GM23338 (cell line): ENCODE measurements at regions not wholly inside any gene's neighbourhood (a gene's known extent, or its start where the extent isn't known, plus 50 kb on each side); places are given as distances from the start of the nearest gene placed in this dataset.

Source experiments
- ATAC-seq: fragments of 200-7000 bp; cut with Tn5 transposase; 3 replicates; pipeline ENCODE4 v1.9.1; 2020
- DNase-seq: peaks from one replicate; pipeline ENCODE4 v3.0.0-alpha.2; 2015; ENCODE audit warnings: low spot score
- H2AFZ ChIP-seq: fragments of 200-600 bp; sonication (generic); 2 replicates; pipeline ENCODE4 v1.8.0; 2016; ENCODE audit warnings: antibody characterized with exemption, mild to moderate bottlenecking, moderate library complexity
- H3F3A ChIP-seq: fragments of 200-600 bp; sonication (generic); replicated peaks from 2 replicates; pipeline ENCODE4 v1.8.0; 2017; ENCODE audit warnings: antibody characterized with exemption, mixed run types, low read depth
- H3K27ac ChIP-seq: fragments of 200-600 bp; sonication (generic); 2 replicates; pipeline ENCODE4 v1.6.1; 2016; ENCODE audit warnings: low read depth
- H3K27me3 ChIP-seq: fragments of 200-600 bp; sonication (generic); 2 replicates; pipeline ENCODE4 v1.8.0; 2016; ENCODE audit warnings: mild to moderate bottlenecking, mixed run types, moderate library complexity; ENCODE audit not compliant: insufficient read depth
- H3K36me3 ChIP-seq: fragments of 200-600 bp; sonication (generic); 2 replicates; pipeline ENCODE4 v1.8.0; 2016; ENCODE audit warnings: mild to moderate bottlenecking; ENCODE audit not compliant: insufficient read depth
- H3K4me1 ChIP-seq: fragments of 200-600 bp; sonication (generic); 2 replicates; pipeline ENCODE4 v1.8.0; 2016; ENCODE audit warnings: mild to moderate bottlenecking, moderate library complexity; ENCODE audit not compliant: insufficient read depth
- H3K4me2 ChIP-seq: fragments of 200-600 bp; sonication (generic); 2 replicates; pipeline ENCODE4 v1.7.1; 2017; ENCODE audit warnings: mixed run types
- H3K4me3 ChIP-seq: fragments of 200-600 bp; sonication (generic); 2 replicates; pipeline ENCODE4 v1.6.1; 2016; ENCODE audit warnings: mixed run types
- H3K79me2 ChIP-seq: fragments of 200-600 bp; sonication (generic); replicated peaks from 2 replicates; pipeline ENCODE4 v1.8.0; 2017; ENCODE audit warnings: mild to moderate bottlenecking; ENCODE audit not compliant: insufficient read depth
- H3K9me2 ChIP-seq: fragments of 200-600 bp; sonication (generic); 2 replicates; pipeline ENCODE4 v1.8.0; 2017; ENCODE audit not compliant: insufficient read depth
- H4K20me1 ChIP-seq: fragments of 200-600 bp; sonication (generic); replicated peaks from 2 replicates; pipeline ENCODE4 v1.8.0; 2017; ENCODE audit warnings: mild to moderate bottlenecking; ENCODE audit not compliant: insufficient read depth
- H3K27ac Mint-ChIP-seq: 2 replicates; pipeline ENCODE4 v1.8.0; 2020; ENCODE audit warnings: inconsistent platforms, mild to moderate bottlenecking, moderate library complexity, mixed read lengths
- H3K27me3 Mint-ChIP-seq: 3 replicates; pipeline ENCODE4 v1.8.0; 2022; ENCODE audit warnings: low read depth, mild to moderate bottlenecking, moderate library complexity, mixed read lengths, inconsistent platforms; ENCODE audit not compliant: insufficient read depth, poor library complexity
- H3K36me3 Mint-ChIP-seq: 3 replicates; pipeline ENCODE4 v1.8.0; 2021; ENCODE audit warnings: low read depth, mild to moderate bottlenecking, inconsistent platforms, moderate library complexity, mixed read lengths
- H3K4me1 Mint-ChIP-seq: 3 replicates; pipeline ENCODE4 v1.8.0; 2020; ENCODE audit warnings: mild to moderate bottlenecking, inconsistent platforms, mixed read lengths
- H3K4me3 Mint-ChIP-seq: 3 replicates; pipeline ENCODE4 v1.8.0; 2021; ENCODE audit warnings: moderate library complexity, mild to moderate bottlenecking, inconsistent platforms, mixed read lengths
- H3K9me3 Mint-ChIP-seq: 3 replicates; pipeline ENCODE4 v1.8.0; 2020; ENCODE audit warnings: moderate library complexity, mild to moderate bottlenecking, inconsistent platforms, mixed read lengths
- CREB1 ChIP-seq: fragments of 250-450 bp; sonication (Bioruptor Pico); IDR thresholded peaks from 2 replicates; pipeline ENCODE4 v1.5.0; 2020; ENCODE audit warnings: low read depth, mild to moderate bottlenecking, moderate library complexity
- ETS1 ChIP-seq: IDR thresholded peaks from 2 replicates; pipeline ENCODE4 v1.6.1; 2016; ENCODE audit warnings: antibody characterized with exemption
- EZH2 ChIP-seq: fragments of 200-600 bp; sonication (generic); IDR thresholded peaks from one replicate; pipeline ENCODE4 v1.8.0; 2017; ENCODE audit warnings: antibody characterized with exemption, mild to moderate bottlenecking, low read depth; ENCODE audit not compliant: unreplicated experiment
- EZH2phosphoT487 ChIP-seq: fragments of 200-600 bp; sonication (generic); IDR thresholded peaks from one replicate; pipeline ENCODE4 v1.8.1; 2018; ENCODE audit warnings: antibody characterized with exemption; ENCODE audit not compliant: unreplicated experiment
- JUNB ChIP-seq: IDR thresholded peaks from one replicate; pipeline ENCODE4 v1.6.1; 2016; ENCODE audit warnings: antibody characterized with exemption; ENCODE audit not compliant: unreplicated experiment
- NANOG ChIP-seq: IDR thresholded peaks from 2 replicates; pipeline ENCODE4 v1.6.1; 2016; ENCODE audit warnings: antibody characterized with exemption, borderline replicate concordance
- POLR2AphosphoS5 ChIP-seq: IDR thresholded peaks from 2 replicates; pipeline ENCODE4 v1.6.1; 2016; ENCODE audit warnings: antibody characterized with exemption, low read depth
- STAT1 ChIP-seq: IDR thresholded peaks from one replicate; pipeline ENCODE4 v1.6.1; 2016; ENCODE audit warnings: antibody characterized with exemption; ENCODE audit not compliant: unreplicated experiment
- ZNF114 ChIP-seq: fragments of 250-450 bp; sonication (Bioruptor Pico); IDR thresholded peaks from 2 replicates; pipeline ENCODE4 v1.5.0; 2020; ENCODE audit warnings: mild to moderate bottlenecking, moderate library complexity
- ZNF331 ChIP-seq: fragments of 250-450 bp; sonication (Bioruptor Pico); IDR thresholded peaks from 2 replicates; pipeline ENCODE4 v1.5.0; 2020; ENCODE audit warnings: low read depth, mild to moderate bottlenecking, moderate library complexity
- ZNF462 ChIP-seq: fragments of 250-450 bp; sonication (Bioruptor Pico); IDR thresholded peaks from 2 replicates; pipeline ENCODE4 v1.5.0; 2020; ENCODE audit warnings: mild to moderate bottlenecking, moderate library complexity
- TF ChIP-seq, protein P1 (sequence below): IDR thresholded peaks from one replicate; pipeline ENCODE4 v1.6.1; 2018; ENCODE audit warnings: antibody characterized with exemption; ENCODE audit not compliant: unreplicated experiment
- TF ChIP-seq, protein P2 (sequence below), 2 experiments: fragments of 200-600 bp in 1 of 2; sonication (generic) in 1 of 2; conservative IDR thresholded peaks; 2 replicates each; pipeline versions ENCODE4 v1.5.1 to v1.6.1; 2016 to 2017; ENCODE audit warnings: antibody characterized with exemption in 2 of 2, low read depth in 2 of 2, mild to moderate bottlenecking in 2 of 2, moderate library complexity in 1 of 2

DNA sequence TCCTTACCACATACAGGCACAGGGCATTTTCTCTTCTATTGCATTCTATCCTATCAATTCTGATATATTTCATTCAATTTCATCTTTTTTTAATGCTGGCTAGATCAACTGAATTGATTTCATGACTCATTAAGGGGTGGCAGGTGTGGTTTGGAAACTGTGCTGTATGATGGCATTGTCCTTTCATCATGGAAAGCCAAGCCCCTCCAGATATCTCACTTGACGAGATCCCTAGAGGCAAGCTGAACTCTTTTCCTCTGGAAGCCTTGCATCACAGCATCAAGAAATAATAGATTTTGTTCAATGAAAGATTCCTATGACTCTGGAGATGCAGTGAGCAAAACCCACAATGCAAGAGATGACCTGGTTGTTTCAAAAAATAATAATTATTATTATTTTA lies 401.2 kb downstream of the PREX1 start:
- Histone ChIP-seq H3K79me2 (no peaks in the 10 kb centered on the region), H3K4me2 (no peak overlapping the region), H3K36me3 (no peaks in the 10 kb centered on the region), H3K9me2 (no peaks in the 10 kb centered on the region), H4K20me1 (no peaks in the 10 kb centered on the region), H3K27me3 (no peaks in the 10 kb centered on the region), H3K27ac (no peak overlapping the region), H3F3A (no peaks in the 10 kb centered on the region), H2AFZ (no peak overlapping the region), H3K4me1 (no peaks in the 10 kb centered on the region), H3K4me3 (no peak overlapping the region)
- Mint-ChIP-seq H3K27ac (no peak overlapping the region), H3K27me3 (peaks cover 2% of the 10 kb centered on the region), H3K4me3 (no peak overlapping the region), H3K36me3 (0 out of 3 replicates have a peak, but pooled peaks cover 2% of the 10 kb centered on the region), H3K4me1 (peaks cover 7% of the 10 kb centered on the region), H3K9me3 (peaks cover 4% of the 10 kb centered on the region)
- ATAC-seq, result no peak
- TF ChIP-seq ZNF114 (CRISPR knock-in tag) (no peak), JUNB (no peak), NANOG (no peak), ZNF462 (CRISPR knock-in tag) (no peak), CREB1 (CRISPR knock-in tag) (no peak), EZH2 (no peak), POLR2AphosphoS5 (no peak), ZNF331 (CRISPR knock-in tag) (no peak), EZH2phosphoT487 (no peak), ETS1 (no peak), STAT1 (no peak)
- TF ChIP-seq, protein P1, sequence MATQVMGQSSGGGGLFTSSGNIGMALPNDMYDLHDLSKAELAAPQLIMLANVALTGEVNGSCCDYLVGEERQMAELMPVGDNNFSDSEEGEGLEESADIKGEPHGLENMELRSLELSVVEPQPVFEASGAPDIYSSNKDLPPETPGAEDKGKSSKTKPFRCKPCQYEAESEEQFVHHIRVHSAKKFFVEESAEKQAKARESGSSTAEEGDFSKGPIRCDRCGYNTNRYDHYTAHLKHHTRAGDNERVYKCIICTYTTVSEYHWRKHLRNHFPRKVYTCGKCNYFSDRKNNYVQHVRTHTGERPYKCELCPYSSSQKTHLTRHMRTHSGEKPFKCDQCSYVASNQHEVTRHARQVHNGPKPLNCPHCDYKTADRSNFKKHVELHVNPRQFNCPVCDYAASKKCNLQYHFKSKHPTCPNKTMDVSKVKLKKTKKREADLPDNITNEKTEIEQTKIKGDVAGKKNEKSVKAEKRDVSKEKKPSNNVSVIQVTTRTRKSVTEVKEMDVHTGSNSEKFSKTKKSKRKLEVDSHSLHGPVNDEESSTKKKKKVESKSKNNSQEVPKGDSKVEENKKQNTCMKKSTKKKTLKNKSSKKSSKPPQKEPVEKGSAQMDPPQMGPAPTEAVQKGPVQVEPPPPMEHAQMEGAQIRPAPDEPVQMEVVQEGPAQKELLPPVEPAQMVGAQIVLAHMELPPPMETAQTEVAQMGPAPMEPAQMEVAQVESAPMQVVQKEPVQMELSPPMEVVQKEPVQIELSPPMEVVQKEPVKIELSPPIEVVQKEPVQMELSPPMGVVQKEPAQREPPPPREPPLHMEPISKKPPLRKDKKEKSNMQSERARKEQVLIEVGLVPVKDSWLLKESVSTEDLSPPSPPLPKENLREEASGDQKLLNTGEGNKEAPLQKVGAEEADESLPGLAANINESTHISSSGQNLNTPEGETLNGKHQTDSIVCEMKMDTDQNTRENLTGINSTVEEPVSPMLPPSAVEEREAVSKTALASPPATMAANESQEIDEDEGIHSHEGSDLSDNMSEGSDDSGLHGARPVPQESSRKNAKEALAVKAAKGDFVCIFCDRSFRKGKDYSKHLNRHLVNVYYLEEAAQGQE, result no peak
- TF ChIP-seq, protein P2, sequence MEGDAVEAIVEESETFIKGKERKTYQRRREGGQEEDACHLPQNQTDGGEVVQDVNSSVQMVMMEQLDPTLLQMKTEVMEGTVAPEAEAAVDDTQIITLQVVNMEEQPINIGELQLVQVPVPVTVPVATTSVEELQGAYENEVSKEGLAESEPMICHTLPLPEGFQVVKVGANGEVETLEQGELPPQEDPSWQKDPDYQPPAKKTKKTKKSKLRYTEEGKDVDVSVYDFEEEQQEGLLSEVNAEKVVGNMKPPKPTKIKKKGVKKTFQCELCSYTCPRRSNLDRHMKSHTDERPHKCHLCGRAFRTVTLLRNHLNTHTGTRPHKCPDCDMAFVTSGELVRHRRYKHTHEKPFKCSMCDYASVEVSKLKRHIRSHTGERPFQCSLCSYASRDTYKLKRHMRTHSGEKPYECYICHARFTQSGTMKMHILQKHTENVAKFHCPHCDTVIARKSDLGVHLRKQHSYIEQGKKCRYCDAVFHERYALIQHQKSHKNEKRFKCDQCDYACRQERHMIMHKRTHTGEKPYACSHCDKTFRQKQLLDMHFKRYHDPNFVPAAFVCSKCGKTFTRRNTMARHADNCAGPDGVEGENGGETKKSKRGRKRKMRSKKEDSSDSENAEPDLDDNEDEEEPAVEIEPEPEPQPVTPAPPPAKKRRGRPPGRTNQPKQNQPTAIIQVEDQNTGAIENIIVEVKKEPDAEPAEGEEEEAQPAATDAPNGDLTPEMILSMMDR (conservative IDR thresholded peaks at IDR 0.05; ENCODE audit: low read depth in 2 of 2), result no peak
- no peak for DNase-seq
